Ureter (tissue), 1 donor: ENCODE measurements at regions not wholly inside any gene's neighbourhood (a gene's known extent, or its start where the extent isn't known, plus 50 kb on each side); places are given as distances from the start of the nearest gene placed in this dataset.
"Not testable (repeated sequence)": the region's sequence is repeated elsewhere in the genome, so short reads cannot be mapped to it uniquely, and the experiment has no call there.

ENCODE experiments used
- DNase-seq: peaks from one replicate; pipeline ENCODE4 v3.0.0-alpha.2; 2020; ENCODE audit warnings: low spot score
- donor health status: DM: yes; HTN: yes; CAD: no.

DNA sequence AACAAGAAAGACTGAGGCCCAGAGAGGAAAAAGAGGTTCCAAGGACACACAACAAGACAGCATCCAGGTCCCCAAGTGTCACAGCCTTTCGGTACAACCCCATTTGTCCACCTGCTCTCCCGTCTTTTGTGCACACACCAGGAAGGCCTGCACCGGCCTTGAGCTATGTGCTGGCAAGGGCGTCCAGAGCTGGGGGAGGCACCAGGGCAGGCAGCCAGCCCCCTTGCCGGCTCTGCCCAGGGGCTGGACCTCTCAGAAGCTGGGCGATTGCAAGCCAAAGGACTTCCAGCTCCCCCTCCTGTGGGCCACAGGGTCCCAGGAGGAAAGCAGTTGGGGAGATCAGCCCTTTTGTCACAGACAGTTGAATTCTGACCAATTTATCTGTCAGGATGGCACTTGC, 210.5 kb downstream of the MN1 start:
- DNase-seq, result no peak

DNA sequence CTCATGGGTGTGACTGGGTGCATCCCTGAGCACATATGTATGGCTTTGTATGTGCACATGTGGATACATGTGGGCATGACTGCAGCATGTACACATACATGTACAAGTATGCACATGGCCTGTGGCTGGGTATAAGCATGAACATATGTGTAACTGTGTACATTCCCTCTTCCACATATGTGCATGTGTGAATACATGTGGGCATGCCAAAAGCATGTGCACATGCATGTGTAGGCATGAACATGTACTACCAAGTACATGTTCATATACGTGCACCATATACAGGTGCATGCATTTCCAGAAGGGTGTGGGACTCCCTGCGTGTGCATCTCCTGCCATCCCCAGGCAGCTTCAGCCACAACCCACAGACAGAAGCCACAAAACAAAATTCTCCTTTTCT, 208.2 kb downstream of the MN1 start:
- no peak for DNase-seq

DNA sequence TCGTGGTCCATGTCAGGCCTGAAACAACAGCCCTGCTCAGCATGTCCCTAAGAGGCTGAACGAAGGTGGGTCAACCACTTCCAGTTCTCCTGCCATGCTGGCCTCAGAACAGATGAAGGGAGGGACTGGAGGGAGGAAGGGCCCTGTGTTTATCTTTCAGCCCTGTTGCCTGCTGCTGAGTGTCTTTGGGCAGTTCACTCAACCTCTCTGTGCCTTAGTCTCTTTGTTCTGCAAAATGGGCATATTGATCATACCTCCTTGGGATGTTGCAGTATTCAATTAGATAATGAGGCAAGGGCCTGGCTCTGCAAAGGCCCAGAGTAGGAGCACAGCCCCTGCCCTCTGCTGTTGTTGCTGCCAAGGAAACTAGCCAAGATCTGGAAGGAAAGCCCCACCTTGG, 207.5 kb downstream of the MN1 start:
- DNase-seq, result no peak

DNA sequence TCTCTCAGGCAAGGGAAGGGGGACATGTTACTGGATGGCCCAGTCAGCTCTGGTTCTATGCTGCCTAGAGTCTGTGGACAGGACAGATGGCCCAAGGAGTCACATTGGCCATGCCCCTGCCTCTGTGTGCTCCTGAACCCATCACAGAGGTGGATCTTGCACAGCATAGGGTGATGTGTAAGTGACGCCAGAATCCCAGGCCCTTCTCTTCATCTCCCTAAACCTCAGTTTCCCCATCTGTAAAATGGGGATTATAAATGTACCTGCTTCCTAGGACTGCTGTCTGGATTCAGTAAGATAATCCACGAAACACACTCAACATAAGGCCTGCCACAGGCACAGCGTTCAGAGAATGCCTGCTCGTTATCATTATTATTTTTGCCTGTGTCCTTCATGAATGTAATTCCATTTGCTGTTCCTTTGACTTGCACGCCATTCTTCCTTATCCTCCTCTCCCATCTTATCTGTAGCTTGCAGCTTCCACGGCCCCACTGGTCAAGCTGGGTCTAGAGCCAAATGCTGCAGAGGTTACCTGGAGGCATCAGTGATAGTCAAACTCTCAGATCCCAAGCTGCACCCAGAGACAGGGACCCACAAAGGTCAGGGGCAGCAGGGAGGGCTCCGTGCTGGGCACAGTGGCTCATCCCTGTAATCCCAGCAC, 207.0 kb downstream of the MN1 start:
- no peak for DNase-seq

DNA sequence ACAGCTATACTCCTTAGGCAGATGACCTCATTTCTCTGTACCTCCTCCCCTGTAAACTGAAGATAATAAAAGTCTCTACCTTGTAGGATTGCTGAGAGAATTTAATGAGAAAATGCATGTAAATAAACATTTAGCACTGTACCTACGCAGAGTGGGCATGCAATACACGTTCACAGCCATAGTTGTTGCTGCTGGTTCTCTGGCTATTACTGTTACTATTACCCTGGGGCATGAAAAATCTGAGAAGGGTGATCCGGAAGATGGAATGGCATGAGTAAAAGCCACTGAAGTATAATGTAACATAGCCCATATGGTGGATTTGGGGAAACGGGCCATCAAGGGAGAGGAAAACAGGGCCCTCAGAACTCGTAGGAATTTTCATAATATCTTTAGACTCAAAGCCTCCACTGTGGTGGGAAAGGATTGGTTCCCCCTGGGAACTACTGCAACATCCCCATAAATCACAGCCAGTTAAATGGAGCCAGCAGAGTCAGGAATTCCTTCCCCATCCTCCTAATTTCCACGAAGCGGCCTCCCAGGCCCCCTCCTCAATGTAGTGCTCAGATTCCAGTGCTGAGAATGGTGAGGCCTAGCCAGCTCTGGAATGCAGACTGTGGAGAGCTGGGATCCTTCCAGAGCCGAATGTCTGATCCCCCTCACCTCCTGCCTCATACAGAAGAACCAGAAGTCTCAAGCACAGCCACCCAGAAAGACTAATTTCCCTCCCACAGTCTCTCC, 205.3 kb downstream of the MN1 start:
- no peak for DNase-seq

DNA sequence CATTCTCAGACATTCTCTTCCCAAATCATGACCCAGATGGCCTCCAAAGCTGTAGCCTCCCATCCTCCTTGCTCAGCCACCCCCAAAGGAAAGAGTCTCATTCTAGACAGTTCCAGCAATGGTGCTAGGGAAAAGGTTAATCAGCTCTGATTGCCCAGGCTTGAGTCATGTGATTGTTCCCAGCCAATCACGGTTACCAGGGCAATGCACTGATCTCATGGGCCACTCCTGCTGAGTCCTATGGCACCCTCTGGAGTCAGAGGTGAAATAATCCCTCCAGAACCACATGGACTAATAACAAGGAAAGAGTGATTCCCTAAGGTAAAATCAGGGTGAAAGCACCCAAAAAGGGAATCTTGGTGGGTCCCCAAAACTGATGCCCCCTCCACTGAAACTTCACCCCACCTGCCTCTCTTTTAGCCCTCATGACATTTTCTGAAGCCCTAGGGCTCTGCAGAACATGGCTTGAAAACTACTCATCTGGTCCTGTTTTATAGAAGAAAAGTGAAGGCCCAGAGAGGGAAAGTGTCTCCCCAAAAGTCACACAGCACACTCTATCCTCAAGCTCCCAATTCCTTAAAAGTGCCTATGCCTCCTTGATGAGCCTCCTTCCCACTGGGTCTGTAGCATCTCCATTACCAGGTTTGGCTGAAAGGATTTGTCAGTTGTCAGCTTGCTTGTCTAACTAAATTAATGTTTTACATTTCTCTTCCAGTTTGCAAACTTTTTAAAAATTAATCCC, 203.7 kb downstream of the MN1 start:
- no peak for DNase-seq

DNA sequence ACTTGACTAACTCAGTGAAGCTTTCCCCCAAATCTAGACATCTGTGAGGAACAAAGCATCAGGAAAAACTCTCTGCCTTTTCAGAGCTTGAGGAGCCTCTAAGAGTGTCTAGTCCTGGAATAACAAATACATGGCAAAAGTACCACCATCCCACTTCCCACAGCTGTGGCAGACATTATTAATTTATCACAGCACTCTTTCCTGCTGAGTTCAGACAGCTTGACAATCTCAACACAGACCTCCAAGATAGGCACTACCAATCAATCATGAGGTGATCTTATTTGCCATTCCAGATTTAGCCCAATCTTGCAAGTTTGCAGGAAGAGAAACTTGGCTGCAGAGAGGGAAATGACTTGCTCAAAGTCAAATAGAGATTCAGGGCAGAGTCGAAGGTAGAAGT, 202.8 kb downstream of the MN1 start:
- DNase-seq, result no peak

DNA sequence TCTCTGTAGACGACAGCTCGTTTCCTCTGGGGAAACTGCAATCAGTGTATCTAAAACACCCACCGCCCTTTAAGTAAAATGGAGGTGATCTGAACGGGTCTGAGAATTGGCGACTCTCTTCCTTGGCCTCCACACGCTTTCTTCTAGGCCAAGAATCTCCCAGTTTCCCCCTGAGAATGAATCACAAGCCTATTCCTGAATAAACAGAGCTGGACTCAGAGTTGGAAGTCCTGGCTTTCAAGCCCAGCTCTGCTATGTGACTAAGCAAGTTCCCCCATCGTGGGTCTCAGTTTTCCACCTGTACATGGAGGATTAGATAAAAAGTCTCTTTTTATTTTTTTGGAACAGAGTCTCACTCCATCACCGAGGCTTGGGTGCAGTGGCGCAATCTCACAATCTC, 200.4 kb downstream of the MN1 start:
- DNase-seq, result no peak

DNA sequence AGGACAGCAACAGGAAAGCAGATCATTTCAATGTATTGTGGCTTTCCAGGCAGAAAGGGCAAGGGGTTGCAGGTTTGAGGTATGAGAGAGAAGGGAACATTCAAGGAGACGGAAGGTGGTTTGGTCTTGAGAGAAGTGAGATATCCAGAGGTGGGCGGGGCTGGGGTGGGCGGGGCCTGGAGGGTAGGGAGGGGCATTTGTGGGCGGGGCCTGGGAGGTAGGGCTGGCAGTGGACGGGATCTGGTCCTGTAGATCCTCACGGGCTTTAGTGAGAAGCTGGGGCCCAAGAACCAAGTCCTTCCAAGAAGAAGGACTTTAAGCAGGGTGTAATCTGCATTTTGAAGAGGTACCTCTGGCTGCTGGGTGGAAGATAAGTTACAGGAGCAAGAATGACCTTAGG, 199.2 kb downstream of the MN1 start:
- DNase-seq, result no peak

DNA sequence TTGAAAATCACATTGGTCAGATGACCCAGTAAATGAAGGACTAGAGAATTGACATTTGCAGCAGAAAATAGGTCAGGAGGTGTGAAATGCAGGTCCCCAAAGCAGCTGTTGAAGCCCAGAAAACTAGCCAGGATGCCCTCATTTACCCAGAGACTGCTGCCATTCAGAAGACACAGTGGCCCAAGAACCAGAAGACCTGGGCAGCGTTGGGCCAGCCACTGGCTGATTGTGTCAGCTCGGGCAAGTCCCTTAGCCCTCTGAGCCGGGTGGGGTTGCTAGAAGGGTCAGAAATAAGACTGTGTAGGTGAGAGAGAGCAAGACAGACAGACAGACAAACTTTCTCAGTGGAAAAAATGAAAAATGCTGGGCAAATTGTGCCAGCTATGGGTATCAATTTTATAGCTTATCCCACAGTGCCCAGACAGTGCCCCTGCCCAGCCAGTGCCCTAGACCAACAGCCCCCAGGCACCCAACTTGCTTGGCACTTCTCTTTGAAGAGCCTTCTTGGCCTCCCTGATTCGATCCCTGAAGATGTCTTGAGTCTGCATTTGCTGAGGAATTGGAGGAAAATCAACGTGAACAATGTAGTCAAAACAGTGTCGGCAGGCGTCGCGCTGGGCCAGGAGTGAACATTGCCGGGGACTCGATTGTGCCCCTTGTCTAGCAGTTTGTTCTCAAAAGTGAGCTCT, 198.3 kb downstream of the MN1 start:
- DNase-seq, result no peak

DNA sequence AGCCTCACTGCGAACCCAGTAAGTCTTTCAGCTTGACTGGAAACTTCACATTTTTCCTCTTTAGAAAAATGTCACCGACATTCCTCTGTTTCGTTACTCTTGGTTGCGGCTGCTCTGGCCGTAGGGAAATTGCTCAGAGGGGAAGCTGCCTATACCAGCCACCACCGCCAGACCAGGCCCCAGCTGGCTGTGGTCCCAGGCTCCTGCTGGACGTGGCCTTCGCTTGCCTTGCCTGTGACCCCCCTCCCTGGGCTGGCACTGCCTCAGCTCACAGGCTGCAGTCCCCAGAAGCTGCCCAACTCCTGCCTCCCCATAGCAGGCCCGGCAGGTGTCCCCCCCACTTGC, 197.8 kb downstream of the MN1 start:
- DNase-seq, result no peak

DNA sequence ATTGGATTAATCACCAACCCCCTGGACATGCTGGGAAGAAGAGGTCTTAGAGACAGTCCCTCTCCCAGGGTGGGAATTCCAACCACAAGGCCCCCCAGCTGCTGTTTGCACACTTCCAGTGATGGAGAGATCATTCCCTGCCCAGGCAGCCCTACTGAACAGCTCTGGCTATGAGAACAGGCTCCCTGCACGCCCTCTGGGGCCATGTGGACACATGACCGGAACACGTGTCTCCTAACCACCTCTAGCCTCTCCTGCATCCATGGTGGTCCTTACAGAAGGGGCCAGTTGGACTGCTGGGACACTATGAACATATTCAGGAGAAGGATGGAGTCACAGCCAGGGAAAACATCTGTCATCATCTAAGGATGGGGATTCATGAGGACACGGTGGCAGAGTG, 196.2 kb downstream of the MN1 start:
- DNase-seq, result no peak

DNA sequence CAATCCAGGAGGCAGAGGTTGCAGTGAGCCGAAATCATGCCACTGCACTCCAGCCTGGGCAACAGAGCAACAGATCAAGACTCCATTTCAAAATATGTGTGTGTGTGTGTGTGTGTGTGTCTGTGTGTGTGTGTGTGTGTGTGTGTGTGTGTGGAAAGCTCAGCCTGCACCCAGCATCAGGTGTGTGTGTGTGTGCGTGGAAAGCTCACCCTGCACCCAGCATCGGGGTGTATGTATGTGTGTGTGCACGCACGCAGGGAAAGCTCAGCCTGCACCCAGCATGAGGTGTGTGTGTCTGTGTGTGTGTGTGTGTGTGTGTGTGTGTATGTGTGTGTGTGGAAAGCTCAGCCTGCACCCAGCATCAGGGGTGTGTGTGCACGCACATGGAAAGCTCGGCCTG, 193.8 kb downstream of the MN1 start:
- DNase-seq, result not testable (repeated sequence)

DNA sequence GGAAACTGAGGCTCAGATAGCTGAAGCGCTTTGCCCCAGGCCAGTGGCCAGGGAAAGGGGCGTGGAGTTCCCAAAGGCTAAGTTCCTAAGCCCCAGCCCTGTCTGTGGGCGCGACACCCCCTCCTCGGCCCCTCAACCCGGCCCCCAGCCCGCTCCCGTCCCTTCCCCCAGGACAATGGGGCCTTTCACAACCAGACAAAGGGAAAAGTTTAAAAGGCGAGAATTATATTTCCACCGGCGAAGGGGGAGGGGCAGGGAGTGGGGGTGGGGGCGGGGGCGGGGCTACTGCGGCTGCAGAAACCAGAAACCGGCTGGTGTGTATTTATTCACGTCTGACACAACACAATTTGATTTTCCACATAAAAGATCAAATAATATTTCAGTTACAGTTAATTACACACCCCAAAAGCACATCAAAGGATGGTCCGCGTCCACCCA, 192.1 kb downstream of the MN1 start:
- no peak for DNase-seq

DNA sequence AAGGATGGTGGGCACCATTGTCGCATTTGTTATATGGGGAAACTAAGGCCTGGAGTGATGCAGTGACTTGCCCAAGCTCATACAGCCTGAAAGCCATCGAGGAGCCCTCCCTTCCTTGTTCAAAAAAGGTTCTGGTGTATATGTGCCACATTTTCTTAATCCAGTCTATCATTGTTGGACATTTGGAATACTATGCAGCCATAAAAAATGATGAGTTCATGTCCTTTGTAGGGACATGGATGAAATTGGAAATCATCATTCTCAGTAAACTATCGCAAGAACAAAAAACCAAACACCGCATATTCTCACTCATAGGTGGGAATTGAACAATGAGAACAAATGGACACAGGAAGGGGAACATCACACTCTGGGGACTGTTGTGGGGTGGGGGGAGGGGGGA, 191.4 kb downstream of the MN1 start:
- not testable (repeated sequence) for DNase-seq

DNA sequence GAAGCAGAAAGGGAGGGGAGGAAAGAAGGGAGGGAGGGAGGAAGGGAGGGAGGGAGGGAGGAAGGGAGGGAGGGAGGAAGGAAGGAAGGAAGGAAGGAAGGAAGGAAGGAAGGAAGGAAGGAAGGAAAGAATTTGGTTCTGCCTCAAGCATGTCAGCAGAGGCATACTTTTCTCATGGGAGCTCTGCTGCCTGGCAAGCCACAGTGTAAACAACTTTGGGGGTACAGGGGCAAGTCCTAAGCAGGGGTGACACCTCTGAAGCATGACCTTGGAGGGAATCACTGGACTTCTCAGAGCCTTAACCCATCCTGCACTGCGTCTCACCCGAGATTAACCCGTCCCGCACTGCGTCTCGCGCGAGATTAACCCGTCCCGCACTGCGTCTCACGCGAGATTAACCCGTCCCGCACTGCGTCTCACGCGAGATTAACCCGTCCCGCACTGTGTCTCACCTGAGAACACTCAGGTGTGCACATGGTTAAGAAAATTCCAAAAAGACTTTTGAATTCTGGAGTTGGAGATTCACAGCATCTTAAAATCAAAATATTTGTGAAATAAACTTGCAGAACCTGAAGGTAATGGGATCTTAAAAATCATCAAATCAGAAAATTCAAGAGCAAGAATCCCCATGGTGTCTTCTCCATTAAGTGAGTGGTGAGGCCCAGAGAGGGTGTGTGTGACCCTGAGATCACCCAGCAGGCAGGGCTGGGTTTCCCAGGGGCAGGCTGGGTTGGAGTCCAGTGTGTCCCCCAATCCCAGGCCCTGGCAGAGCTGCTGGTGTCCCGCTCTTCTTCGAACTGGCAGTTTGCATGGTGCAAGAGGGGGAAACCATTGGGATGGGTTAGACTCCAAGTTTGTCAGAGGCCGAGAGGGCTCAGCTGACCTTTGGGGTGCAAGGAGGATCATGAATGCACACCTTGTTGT, 190.4 kb downstream of the MN1 start:
- no peak for DNase-seq

DNA sequence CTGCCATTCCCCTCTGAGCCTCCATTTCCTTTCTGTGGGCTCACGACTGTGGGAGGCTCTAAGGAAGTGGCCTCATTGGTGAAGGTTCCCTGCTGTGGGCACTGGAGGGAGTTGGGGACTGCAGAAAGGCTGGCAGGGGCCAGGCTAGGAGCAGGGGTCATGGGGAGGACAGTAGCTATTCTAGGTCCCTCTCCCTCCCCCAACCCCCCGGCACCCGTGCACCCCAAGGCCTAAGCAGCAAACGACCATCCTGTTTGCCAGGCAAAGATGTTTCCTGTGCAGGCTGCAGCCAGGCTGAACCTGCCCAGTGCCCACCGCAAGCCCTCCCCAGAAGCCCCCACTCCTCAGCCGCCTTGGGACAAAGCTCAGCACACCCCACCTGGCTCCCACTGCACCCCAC, 189.4 kb downstream of the MN1 start:
- no peak for DNase-seq

DNA sequence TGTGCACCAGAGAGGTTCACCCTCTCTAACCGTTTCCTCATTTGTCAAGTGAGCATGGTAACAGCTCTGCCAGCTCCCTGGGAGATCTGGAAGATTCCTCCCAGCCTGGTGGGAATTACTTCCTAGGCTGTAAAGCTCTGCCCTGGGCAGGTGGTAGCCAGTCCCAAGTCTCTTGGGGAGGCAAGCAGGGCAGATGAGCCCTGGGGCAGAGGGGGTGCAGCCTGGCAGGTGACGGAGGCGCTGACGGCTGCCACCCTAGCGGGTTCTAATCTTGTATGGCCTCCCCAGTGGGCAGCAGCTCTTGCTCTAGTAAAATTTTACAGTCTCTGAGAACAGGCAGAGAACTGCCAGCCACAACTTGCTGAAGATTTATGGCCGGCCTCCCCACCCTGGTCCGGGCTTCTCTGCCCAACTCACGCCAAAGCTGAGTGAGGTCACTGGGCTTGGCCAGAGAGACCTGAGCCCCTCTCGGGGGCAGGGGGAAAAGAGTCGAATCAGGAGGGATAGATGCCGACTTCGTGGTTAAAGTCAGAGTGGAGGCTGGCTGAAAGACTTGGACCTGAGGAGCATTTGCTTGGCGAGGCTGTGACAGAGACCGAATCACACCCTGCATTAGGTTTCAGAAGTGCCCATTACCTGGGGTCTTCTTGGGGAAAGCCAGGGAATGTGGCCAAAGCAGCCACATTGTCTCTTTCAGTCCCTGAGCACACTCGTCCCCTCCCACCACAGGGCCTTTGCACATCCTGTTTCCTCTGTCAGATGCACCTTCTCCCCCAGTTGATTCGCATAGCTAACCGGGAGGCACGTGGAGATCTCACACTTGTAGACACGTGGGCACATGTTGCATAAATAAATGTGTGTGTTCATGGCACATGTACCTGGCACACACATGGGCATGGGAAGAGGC, 188.2 kb downstream of the MN1 start:
- DNase-seq, result no peak

DNA sequence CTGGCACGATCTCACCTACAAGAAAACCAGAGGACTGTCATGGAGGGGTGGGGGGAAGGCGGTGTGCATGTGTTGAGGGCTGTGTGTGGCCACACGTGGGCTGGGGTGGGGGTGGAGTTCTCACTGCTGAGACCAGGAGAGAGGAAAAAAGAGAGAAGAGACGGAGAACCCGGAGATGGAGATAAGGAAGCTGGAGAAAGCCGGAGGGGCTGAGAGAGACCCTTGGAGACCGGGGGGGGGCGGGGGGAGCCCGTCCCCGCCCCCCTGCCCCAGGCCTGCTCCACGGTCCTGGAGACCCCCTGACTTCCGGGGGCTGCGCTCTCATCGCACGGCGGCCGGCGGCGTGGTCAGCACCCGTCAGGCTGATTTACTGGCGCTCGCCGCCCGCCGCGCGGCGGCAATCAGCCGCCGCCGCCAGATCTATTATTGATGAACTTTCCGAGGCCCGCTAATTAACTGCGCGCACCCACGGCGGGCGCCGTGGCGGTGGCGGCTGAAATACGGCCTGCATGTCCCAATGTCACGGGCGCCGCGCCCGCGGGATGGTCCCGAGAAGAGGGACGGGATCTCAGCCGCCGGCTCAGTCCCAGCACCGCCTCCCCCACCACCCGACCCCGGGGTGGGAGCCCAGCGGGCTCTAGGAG, 187.4 kb downstream of the MN1 start:
- no peak for DNase-seq

DNA sequence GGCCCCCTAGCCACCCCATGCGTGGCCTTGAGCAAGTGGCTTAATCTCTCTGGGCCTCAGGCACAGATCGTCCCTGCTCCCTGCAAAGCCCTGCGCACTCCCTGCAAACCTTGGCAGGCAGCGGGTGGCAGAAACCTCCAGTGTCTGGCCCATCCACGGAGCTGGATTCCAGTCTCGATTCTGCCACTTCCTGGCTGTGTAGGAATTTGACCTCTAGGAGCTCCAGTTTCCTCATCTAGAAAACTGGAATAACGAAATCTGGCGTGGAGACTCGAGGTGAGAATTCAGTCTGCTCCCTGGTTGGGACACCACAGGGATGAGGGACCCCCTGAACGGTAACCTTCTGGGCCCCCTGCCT, 186.9 kb downstream of the MN1 start:
- no peak for DNase-seq
